NCI-H2196 (cell line): ENCODE measurements at regions not wholly inside any gene's neighbourhood (a gene's known extent, or its start where the extent isn't known, plus 50 kb on each side); places are given as distances from the start of the nearest gene placed in this dataset.
A peak's percentile ranks its signal among the peaks of the same experiment; 100 is the strongest.

Experiments used
- DNase-seq: peaks from one replicate; lab custom pipeline; 2025; ENCODE audit not compliant: unreplicated experiment; lab: John Stamatoyannopoulos, UW

DNA sequence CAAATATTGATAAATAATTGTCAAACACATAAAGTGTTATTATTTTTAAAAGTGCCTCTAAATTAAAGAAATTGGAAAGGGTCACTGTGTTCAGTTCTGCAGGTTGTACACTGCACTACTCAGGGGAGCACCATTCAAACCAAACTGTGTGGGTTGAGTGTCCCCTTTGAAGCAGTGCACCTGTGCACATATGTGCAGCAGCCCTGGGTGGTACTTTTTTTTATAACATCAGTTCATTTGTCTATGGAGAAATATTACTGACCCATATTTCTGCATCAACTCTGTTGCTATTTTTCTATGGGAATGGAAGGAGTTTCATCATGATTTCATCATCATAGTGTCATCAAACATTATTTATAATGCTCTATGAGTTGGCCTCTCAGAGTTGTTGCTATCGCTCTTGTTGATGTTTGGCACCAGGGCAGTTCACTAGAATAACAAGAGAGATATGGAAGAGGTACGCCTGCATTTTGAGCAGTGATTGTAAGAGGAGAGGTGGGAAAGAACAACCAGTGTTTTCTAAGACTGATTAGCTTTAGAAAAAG, 457.6 kb downstream of the TFAP2A start:
- no peak for DNase-seq

DNA sequence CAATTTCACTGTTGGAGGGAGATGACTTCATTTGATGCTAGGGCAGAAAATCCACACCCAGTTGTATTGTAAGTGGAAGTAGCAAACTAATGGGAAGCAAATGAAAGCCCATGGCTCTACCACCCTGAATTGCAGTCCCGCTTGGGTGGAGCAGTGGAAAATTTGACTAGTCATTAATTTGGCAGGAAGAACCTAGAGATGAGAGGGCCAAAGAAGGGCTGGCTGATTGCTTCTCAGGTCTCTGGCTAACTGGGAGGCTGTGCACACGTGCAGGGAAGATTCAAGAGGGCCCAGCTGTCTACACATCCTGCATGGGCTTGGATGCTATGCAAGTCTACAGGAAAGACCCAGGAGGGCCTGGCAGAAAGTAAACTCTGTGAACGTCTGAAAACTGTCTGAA, 466.2 kb downstream of the TFAP2A start:
- DNase-seq, result peak; percentile 17

DNA sequence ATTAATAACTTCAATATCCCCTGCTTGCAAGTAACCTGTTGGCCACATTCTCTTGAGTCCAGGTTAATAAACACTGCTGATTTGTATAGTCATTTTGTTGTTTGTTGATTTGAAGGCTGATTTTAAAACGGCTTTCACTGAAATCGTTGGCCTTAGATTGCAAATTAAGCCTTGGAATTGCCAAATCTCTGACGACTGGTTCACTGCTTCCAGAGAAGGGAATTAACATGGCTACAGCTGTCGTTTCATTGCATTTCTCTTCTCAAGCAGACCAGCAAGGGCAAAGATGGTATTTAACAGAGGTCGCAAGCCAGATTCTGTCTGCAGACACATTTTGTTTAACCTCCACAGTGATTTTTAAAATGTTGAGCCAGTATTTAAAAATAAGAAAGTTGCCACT, 470.9 kb downstream of the TFAP2A start:
- no peak for DNase-seq

DNA sequence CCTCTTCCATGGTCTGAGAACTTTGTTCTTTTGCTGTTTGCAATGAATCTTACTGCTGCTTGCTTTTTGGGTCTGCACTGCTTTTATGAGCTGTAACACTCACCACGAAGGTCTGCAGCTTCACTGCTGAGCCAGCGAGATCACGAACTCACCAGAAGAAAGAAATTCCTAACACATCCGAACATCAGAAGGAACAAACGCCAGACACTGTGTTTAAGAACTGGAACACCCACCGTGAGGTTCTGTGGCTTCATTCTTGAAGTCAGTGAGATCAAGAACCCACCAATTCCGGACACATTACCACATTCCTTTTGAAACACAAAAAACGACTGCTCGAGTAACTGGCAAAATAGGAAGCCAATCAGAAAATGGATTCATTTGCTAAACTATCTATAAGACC, 471.8 kb downstream of the TFAP2A start:
- DNase-seq, result no peak

DNA sequence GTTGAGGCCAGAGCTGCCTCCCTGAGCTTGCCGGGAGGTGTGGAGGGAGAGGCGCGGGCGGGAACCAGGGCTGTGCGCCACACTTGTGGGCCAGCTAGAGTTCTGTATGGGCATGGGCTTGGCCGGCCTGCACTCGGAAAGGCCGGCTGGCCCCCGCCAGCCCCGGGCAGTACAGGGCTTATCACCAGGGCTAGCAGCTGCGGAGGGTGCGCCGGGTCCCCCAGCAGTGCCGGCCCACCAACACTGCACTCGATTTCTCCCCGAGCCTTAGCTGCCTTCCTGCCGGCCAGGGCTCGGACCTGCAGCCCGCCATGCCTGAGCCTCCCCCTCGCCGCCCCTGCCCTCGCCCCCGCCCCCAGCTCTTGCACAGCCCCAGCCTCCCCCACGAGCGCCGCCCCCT, 472.7 kb downstream of the TFAP2A start:
- no peak for DNase-seq

DNA sequence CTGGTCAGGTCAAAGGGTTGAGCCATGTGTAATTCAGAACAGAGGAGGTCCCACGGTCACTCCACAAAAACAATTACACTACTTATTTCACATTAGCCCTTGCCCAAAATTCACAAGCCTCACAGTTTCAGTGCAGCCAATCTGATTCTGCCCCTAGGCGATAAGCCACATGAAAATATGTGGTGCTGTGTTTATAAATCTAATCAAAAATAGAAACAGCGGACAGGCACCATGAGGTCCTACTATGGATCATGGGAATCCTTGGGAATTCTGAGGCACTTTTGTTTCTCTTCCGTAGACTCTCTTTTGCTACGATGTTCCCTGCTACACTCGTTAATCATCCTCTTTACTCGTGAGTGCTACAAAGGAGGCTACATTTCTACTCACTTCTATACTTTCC, 476.1 kb downstream of the TFAP2A start:
- DNase-seq, result no peak

DNA sequence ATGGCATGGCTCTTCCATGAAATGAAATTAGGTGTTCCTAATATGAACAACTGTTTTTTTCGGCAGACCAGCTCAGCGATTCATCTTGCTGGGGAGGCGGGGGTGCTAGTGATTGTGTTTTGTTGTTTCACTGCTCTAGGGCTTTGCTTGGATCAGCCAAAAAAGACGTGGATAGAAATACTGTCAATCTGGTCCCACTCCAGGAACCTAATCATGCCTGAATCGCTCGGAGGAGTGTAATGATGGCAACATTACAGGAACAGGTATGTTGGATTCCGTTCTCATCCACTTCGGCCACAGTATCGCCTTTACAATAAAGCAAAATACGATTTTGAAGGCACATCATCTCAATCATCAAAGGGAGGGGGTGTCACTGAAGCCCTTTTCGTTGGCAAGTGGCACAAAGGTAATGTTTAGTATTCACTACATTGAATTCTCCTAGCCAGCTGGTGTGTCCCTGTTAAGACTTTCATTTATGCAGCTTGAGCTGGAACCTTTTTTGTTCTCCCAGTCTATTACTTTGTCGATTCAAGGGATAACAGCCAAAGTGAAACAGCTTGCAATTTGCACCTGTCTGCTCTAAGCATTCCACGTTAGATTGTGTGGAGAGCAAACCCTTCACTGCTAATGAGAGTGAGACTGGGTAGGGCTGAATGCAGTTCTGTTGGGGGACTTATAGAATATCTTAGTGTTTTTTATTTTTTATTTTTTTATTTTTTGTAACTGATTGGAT, 477.7 kb downstream of the TFAP2A start:
- peak; percentile 22 for DNase-seq

DNA sequence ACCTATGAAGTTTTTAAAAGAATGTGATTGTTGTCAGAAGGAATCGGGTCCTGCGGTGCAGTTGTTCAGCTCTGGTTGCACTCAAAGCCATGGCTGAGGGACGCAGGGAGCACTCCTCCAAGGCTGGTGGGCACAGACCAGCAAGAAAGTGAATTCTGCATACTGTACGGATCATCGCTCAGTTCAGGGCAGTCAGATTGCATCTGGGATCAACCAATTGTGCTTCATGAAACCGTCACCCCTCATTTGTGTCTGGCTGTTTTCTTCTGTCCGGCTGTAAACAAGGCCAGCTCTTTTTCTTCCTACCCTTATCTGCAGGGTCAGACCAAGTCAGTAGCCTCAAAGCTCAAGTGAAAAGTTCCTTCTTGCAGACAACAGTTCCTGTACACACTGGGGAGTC, 478.3 kb downstream of the TFAP2A start:
- no peak for DNase-seq

DNA sequence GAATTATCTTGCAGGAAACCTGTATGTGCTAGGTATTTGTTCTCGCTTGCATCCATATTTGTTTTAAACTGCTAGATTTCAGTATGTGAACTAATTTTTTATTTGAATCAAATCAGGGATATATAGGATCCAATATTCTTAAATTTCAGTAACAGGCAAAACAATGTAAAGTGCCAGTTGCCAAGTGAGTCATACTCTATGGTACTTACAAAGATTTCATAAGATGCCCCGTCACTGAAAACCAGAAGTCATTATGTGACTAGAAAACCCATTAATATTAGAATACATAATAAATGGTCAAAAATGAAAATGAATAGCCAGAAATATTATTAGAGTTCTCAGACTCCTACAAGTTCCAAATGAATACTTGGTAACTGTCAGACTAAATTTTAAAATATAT, 481.2 kb downstream of the TFAP2A start:
- DNase-seq, result no peak

DNA sequence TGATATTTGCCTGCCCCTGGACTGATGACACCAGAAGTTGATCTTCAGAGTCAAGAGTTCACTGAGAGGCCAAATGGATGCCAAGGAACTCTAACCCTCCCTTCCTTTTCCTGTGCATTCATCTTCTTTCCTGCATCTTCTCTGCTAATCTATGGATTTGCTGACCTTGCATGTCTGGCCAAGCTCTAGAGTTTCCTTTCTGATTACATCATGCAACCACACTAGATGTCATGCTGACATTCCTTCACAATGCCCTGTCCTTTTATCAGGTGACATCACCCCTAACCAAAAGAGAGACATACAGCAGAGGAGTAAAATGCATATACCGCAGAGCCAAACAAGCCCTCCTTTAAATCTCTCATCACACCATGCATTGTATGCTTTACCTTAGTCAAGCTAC, 487.6 kb downstream of the TFAP2A start:
- no peak for DNase-seq

DNA sequence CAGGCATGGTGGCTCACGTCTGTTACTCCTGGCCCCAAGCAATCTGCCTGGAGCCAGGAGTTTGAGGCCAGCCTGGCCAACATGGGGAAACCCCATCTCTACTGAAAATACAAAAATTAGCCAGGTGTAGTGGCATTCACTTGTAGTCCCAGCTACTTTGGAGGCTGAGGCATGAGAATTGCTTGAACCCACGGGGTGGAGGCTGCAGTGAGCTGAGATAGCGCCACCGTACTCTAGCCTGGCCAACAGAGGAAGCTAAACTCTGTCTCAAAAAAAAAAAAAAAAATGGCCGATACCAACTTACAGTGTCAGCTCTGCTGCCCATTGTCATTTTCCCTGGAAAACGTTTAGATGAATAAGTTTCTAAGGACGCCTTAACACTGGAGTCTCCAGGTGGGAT, 489.9 kb downstream of the TFAP2A start:
- no peak for DNase-seq

DNA sequence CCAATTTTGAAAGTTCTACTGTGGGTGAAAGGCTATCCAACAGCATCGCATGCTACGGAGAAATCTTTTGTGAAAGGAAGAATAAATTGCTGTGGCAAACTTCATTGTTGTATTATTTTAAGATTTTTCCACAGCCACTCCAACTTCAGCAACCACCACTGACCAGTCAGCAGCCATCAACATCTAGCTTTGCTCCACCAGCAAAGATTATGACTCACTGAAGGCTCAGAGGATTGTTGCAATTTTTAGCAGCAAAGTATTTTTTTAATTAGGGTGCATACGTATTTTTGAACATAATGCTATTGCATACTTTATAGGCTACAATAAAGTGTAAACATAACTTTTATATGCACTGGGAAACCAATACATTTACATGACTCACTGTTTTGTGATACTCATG, 493.5 kb downstream of the TFAP2A start:
- no peak for DNase-seq

DNA sequence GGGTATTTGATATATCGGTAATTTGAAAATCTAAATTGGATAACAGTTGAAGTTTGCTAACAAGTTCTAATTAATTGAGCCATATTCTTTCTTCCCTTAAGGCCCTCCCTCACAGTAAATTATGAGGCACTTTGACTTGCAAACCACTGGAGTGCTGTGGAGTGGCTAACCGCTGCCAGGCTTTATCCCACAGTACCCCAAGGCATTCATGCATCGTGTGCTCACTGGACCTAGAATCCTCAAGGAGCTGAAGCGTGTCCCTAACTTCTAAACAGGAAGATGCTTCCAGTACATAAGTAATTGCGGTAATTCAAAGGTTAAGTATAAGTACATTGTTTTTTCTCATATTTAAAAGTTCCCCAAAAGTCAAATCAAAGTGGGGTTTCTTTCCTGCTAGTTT, 499.9 kb downstream of the TFAP2A start:
- no peak for DNase-seq

DNA sequence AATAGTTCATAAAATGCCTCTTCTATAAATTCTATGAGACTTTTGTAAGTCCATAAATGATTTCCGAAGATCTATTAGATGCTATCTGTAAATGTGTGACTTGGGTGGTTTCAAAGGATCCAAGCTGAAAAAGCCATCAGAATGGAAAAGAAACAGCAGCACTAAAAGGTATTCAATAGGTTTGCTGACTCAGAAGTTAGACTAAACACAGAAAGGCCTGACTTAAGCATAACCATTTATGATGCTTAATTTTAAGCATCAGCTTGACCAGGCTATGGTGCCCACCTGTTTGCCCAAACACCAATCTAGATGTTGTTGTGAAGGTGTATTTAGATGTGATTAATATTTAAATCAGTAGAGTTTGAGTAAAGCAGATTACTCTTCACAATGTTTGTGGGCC, 513.5 kb downstream of the TFAP2A start:
- DNase-seq, result no peak

DNA sequence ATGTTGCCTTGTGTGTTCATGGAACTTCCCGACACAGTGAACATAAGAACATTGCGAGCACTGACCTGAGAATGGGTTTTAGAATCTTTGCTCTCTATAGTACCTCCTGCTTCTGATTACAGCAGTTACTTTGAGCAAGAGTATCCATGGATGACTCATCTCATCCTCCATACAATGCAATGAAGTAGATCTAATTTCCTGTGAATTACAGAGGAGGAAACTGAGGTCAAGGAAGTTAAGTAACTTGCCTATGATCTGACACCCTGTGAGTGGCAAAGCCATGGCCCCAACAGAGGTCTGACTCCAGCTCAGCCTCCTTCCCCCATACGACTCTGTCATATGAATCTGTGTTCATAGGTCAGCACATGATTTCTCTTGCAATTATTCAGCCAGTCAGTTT, 518.1 kb downstream of the TFAP2A start:
- DNase-seq, result no peak

DNA sequence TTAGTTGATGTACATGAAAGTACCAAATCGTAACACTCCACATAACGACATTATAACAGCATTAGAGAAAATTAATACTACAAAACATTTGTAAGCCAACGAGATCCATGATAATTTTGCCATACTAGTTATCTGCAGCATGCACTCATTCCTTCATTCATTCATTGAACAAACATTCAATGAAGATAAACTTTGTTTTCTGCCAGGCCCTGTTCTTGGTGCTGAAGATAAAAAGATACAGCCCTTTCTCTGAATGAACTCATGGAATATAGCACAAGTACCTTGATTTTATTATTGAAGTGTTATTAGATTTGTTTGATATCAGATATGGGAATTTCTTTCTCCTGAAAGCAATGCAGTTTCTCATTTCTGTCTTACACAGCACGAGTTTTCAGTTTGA, 524.0 kb downstream of the TFAP2A start:
- DNase-seq, result no peak

DNA sequence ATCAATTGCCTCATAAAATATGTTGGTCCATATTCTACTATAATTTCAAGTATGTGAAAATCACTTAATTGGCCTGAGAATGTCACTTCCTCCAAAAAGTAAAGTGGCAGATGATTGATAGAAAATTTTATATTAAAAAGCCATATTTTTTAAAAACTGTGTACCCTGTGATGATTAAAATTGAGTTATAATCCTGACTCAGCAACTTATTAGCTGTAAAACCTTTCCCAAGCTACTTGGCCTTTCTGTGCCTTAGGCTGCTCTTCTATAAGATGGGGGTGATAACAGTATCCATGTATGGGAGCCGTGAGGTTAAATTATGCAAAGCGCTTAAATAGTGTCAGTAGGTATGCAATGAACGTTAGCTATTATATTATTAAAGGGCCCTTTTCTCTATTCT, 524.4 kb downstream of the TFAP2A start:
- no peak for DNase-seq

DNA sequence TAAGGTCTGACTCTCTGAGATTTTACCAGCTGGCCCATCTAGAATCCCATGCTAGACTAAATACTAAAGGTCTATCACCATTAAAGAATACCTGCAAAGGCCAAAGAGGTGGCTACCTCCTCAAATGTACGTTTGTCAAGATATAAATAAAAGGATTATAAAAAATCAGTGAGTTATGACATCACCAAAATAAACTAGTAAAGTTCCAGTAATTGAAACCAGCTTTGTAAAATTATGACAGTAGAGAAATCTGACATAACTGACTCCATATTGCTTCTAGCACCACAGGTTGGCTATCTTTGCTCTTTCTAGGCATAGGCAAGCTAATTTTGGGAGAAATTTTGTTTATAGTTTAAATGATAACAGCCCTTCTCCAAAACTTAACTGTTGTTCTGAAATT, 536.3 kb downstream of the TFAP2A start:
- no peak for DNase-seq

DNA sequence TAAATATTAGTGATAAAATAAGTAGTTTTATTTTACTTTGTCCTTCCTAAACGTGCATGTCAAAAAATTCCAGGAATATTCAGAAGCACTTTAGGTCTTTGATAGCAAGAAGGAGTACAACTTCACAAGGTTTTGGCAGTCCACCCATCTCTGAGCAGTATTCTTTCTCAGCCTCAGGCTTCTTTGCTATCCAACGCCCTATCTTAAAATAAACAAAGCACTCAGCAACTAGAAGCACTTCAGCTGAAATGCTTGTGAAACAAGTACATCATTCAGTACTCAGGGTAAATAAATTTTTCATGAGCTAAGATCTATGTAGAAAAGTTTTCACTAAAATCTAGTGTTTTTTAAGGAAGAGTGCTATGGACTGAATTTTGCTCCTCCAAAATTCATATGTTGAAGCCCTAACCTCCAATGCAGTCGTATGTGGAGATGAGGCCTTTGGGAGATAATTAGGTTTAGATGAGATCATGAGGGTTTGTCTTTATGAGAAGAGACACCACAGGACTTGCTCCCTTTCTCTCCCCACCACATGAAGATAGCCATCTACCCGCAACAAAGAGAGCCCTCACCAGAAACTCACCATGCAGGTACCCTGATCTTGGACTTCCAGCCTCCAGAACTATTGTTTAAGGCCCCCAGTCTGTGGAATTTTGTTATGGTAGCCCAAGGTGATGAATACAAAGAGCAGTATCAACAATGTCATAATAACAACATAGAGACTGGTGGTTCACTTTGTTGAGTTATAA, 539.1 kb downstream of the TFAP2A start:
- peak; percentile 2 for DNase-seq

DNA sequence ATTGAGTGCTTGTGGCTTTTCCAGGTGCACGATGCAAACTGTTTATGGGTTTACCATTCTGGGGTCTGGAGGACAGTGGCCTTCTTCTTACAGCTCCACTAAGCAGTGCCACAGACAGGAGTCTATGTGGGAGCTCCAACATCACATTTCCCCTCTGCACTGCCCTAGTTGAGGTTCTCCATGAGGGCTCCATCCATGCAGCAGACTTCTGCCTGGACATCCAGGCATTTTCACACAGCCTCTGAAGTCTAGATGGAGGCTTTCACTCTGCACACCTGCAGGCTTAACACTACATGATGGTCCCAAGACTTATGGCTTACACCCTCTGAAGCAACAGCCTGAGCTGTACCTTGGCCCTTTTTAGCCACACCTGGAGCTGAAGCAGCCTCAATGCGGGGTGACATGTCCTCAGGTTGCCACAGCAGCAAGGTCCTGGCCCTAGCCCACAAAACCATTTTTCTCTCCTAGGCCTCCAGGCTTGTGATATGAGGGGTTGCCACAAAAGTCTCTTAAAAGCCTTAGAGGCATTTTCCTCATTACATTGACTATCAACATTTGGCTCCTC, 552.2 kb downstream of the TFAP2A start:
- no peak for DNase-seq

DNA sequence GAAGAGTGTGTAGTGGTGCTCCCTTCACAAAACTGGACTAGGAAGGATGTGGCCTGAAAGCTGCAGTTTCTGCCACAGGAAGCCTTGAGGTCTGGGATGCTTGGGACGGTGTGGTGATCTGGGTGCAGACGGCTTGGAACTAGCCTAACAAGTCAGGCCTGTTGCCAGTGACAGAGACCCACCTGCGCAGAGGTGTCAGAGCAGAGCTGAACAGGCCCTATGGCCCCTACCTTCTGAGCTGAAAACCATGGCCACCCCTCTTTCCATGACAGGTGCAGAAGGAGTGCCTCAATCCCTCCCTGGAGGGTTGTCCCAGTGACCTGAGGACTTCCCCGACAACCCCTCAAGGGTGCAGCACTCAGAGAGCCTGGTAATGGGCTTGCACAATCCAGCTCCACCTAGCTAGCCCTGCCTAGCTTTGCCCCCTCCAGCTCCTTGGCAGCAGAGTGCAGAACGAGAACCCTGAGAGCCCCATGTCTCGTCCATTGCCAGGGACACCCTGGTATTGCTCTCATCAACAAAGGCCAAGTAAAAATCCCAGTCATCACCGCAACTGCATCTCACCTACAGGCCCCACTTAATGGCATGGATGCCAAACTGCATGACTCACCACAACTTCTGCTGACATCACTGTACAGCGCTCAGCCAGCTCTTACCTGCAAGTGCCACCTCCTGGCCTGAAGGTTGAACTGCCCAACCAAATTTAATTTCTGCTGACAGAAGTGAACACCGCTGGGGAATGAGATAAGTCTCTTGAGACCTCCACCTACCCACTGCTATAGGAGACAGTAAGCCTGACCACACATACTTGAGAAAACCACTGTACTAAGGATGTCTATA, 563.1 kb downstream of the TFAP2A start:
- DNase-seq, result no peak
